H1 (cell line): ENCODE measurements at regions not wholly inside any gene's neighbourhood (a gene's known extent, or its start where the extent isn't known, plus 50 kb on each side); places are given as distances from the start of the nearest gene placed in this dataset.

Source experiments
- ATF3 ChIP-seq: IDR thresholded peaks from 2 replicates; pipeline ENCODE4 v1.6.1; 2011; ENCODE audit warnings: low read depth, mild to moderate bottlenecking, low read length; ENCODE audit not compliant: insufficient read depth
- BACH1 ChIP-seq: IDR thresholded peaks from 2 replicates; pipeline ENCODE4 v1.6.1; 2012; ENCODE audit warnings: low read length, improper control_type of control experiment
- CEBPB ChIP-seq: IDR thresholded peaks from 2 replicates; pipeline ENCODE4 v1.6.1; 2012; ENCODE audit warnings: low read depth, low read length
- CTCF ChIP-seq, 3 experiments: IDR thresholded peaks; 1 replicate in 2 of 3; 2 replicates in 1 of 3; pipeline versions ENCODE4 v1.5.1 to v1.6.1; 2011; ENCODE audit warnings: low read length in 3 of 3, mild to moderate bottlenecking in 3 of 3, inconsistent platforms in 2 of 3, low read depth in 1 of 3, moderate library complexity in 1 of 3; ENCODE audit not compliant: insufficient read depth in 1 of 3; ENCODE audit errors: control extremely low read depth in 1 of 3
- EP300 ChIP-seq, 2 experiments: IDR thresholded peaks; 1 replicate in 1 of 2; 2 replicates in 1 of 2; pipeline ENCODE4 v1.6.1; 2011 to 2012; ENCODE audit warnings: low read depth in 2 of 2, low read length in 2 of 2, mild to moderate bottlenecking in 2 of 2, borderline replicate concordance in 1 of 2, inconsistent platforms in 1 of 2, moderate library complexity in 1 of 2
- FOSL1 ChIP-seq: IDR thresholded peaks from 2 replicates; pipeline ENCODE4 v1.6.1; 2011; ENCODE audit warnings: mild to moderate bottlenecking, low read depth, low read length, moderate library complexity; ENCODE audit not compliant: insufficient read depth
- POLR2A ChIP-seq, 2 experiments: IDR thresholded peaks; 1 replicate in 1 of 2; 2 replicates in 1 of 2; pipeline ENCODE4 v1.6.1; 2011; ENCODE audit warnings: low read depth in 2 of 2, low read length in 2 of 2, mild to moderate bottlenecking in 2 of 2; ENCODE audit errors: control extremely low read depth in 1 of 2
- POLR2AphosphoS5 ChIP-seq: IDR thresholded peaks from 2 replicates; pipeline ENCODE4 v1.6.1; 2011; ENCODE audit warnings: low read depth, low read length
- RAD21 ChIP-seq, 2 experiments: IDR thresholded peaks in 1 of 2; conservative IDR thresholded peaks in 1 of 2; 2 replicates each; pipeline ENCODE4 v1.6.1; 2011; ENCODE audit warnings: low read depth in 2 of 2, low read length in 2 of 2, improper control_type of control experiment in 1 of 2, inconsistent platforms in 1 of 2, mild to moderate bottlenecking in 1 of 2, moderate library complexity in 1 of 2
- SP1 ChIP-seq: IDR thresholded peaks from 2 replicates; pipeline ENCODE4 v1.6.1; 2011; ENCODE audit warnings: low read depth, low read length
- TAF7 ChIP-seq: optimal IDR thresholded peaks from 2 replicates; pipeline ENCODE3; 2011; ENCODE audit warnings: low read depth, mild to moderate bottlenecking, inconsistent platforms, low read length, moderate library complexity, borderline replicate concordance

DNA sequence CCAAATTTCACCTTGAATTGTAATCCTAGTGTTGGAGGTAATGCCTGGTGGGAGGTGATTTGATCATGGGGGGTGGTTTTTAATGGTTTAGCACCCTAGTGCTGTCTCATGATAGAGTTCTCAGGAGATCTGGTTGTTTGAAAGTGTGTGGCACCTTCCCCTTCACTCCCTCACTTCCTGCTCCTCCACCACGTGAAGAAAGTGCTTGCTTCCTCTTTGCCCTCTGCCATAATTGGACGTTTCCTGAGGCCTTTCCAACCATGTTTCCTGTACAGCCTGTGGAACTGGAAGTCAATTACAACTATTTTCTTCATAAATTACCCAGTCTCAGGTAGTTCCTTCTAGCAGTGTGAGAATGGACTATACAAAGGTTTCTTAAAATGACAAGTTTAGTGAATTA, 251.8 kb upstream of the NETO1 start:
- TF ChIP-seq TAF7 (no peak), CEBPB (no peak), POLR2A (IDR thresholded peaks at IDR 0.05; ENCODE audit: control extremely low read depth in 1 of 2, low read depth in 2 of 2, low read length in 2 of 2) (no peak), FOSL1 (no peak), SP1 (no peak), ATF3 (no peak), CTCF (IDR thresholded peaks at IDR 0.05; ENCODE audit: control extremely low read depth in 1 of 3, insufficient read depth in 1 of 3, low read depth in 1 of 3, low read length in 3 of 3) (no peak), BACH1 (no peak), POLR2AphosphoS5 (no peak), RAD21 (IDR thresholded peaks at IDR 0.05 in 1 of 2, conservative IDR thresholded peaks at IDR 0.05 in 1 of 2; ENCODE audit: low read depth in 2 of 2, low read length in 2 of 2) (no peak), EP300 (IDR thresholded peaks at IDR 0.05; ENCODE audit: borderline replicate concordance in 1 of 2, low read depth in 2 of 2, low read length in 2 of 2) (no peak)
